ENCODE measurements at regions not wholly inside any gene's neighbourhood (a gene's known extent, or its start where the extent isn't known, plus 50 kb on each side); places are given as distances from the start of the nearest gene placed in this dataset.
"Not testable (repeated sequence)": the region's sequence is repeated elsewhere in the genome, so short reads cannot be mapped to it uniquely, and the experiment has no call there.

DNA sequence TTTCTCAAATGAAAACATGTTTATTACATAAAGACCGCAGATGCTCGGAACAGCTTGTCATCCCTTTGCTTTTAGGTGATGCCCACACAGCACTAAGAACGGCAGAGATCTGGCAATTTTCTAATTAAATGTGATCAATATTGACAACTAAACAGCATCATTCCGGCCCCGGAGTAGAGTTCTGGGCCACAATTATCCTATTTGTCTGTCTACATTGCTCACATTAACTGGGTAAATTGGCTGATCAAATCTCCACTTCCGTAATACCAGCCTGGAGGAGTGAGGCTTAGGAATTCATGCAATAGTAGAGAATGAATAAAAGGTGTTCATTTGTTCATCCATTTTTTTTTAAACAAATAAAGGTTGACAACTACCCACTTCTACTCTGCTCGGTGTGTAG, 245.1 kb upstream of the C9orf72 start:
- no peak for DNase-seq

DNA sequence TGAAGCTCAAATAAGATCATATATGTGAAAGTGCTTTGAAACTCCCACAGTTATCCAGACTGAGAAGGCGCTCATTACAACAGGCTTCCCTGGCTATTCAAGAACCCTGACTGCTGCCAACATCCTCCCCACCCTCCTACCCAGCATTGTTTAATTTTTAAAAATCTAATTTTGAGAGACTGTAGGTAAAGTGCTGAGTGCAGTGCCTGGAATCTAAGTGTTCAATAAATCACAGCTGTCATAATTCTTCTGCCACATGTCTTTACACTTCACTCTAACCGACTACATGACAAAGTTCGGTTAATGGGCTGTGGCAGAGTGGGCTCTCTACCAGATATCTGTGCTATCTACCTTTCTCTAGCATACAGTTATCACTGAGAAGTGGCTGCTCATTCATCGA, 255.6 kb upstream of the C9orf72 start:
- no peak for DNase-seq

DNA sequence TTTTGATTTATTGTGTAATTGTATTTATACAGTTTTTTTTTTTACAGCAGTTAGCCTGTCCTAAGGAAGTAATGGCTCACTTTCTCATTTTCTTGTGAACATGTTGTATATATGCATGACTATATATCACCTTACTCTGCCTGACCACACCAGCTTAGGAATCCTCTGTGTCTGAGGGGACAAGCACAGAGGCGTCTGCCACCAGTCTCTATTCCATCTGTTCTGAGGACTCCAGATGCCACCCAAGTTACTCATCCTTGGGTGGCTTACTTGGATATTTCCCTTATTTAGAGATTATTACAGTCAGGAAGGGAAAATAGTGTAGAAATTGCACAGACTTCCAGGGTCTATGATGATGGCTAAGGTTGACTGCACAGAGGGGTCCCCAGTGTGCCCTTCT, 256.3 kb upstream of the C9orf72 start:
- DNase-seq: no peak

DNA sequence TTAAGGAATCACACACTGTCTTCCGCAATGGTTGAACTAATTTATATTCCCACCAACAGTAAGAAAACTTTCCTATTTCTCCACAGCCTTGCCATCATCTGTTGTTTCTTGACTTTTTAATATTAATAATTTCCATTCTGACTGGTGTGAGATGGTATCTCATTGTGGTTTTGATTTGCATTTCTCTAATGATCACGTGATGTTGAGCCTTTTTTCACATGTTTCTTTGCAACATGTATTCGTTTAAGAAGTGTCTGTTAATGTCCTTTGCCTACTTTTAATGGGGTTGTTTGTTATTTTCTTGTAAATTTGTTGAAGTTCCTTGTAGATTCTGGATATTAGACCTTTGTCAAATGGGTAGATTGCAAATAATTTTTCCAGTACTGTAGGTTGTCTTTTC, 258.8 kb upstream of the C9orf72 start:
- DNase-seq: not testable (repeated sequence)

DNA sequence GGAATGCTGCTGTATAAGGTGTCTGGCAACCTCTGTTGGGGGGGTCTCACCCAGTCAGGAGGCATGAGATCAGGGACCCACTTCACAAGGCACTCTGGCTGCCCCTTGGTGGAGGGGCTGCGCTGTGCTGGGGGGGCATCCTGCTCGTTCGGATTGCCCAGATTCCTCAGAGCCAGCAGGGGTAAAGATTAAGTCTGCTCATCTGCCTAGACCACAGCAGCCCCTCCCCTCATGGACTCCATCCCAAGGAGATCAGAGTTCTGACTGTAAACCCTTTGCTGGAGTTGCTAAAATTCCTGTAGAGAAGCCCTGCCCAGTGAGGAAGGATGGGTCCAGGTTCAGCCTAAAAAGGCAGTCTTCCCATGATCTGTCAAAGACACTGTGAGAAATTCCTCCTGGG, 262.0 kb upstream of the C9orf72 start:
- DNase-seq: no peak

DNA sequence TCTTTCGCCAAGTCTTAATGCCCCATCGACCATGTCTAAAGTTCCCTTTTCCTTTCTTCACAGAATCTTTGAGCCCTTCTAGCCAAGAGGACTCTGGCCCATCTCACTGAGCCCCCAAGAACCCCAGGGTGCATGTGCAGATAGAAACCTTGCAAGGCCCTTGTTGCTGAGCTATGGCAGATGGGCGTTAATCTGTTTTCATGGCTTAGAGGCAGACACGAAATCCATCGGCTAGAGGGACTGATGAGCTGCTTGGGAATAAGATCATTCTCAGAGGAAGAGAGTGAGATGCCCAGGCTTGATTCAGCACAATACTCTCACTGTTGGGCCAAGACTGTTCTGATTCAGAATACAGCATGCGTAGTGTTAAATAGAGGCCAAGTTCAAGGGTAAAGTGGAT, 262.5 kb upstream of the C9orf72 start:
- no peak for DNase-seq

DNA sequence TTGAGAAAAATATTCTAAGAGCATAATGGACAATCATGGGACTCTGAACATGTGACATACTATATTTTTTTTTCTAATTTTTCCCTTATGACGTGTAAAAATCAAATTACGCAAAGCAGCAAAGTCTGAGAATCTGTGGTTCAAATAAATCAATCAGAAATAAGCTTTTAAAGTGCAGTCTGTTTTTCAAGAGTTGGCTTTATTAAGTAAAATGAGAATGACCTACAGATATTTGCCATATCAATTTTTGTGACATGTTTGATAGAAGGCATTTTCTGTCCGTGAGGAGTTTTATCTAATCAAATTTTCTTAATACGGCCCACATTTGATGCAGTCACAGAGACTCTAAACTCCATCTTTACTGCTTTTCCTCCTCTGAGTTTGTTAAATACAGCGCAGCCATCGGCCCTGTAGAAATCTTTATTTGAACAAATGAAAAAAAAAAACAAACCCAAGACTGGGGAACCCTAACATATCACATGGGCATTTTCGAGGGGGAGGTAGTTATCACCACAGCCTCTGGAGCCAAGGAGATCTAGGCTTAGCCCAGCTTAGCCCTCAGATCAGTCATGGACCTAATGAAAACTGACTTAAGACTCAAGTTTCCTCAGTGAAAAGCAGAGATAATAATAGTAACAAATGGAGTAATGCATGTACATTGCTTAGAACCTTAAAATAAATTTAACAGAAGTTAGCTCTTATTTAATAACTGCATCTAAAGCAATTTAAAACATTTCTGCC, 263.6 kb upstream of the C9orf72 start:
- no peak for DNase-seq

DNA sequence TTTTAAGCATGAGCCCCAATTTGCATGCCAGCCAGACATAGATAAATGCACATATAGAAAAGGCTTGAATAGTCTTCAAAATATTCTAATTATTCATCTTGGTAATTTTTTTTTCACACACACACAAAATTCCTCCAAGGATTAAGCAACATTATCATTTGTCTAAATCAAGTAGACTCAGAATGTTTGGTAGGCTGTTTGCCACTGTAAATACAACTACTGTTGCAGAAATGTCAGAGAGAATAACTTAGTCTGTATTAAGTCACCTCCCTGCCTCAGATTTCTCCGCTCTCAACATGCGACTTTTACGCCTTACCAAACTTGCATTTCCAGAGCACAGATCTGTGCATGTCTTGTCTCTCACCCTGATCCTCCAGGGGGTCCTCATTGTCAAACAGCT, 265.6 kb upstream of the C9orf72 start:
- no peak for DNase-seq

DNA sequence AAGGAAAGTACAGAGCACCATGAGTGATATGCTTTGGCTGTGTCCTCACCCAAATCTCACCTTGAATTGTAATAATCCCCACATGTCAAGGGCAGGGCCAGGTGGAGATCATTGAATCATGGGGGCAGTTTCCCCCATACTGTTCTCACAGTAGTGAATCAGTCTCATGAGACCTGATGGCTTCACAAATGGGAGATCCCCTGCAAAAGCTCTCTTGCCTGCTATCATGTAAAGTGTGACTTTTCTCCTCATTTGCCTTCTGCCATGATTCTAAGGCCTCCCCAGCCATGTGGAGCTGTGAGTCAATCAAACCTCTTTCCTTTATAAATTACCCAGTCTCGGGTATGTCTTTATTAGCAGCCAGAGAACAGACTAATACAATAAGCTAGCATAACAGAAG, 266.5 kb upstream of the C9orf72 start:
- DNase-seq: not testable (repeated sequence)

DNA sequence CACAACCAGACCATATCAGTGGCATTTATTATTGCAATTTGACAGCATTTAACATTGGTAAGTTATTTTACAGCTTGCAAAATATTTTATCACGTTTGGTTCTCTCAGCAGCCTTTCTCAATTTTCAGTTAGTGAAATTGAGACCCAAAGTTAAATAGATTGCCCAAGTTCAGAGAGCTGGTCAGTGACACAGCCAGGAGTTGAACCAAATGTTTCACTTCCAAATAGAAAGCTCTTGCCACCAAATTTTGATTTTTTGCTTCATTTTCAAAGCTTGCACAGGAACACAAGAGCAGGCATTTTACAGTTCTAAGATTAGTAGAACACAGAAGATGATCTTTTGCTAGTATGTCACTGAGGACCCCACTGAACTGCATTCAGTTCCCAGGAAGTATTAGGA, 271.5 kb upstream of the C9orf72 start:
- no peak for DNase-seq

DNA sequence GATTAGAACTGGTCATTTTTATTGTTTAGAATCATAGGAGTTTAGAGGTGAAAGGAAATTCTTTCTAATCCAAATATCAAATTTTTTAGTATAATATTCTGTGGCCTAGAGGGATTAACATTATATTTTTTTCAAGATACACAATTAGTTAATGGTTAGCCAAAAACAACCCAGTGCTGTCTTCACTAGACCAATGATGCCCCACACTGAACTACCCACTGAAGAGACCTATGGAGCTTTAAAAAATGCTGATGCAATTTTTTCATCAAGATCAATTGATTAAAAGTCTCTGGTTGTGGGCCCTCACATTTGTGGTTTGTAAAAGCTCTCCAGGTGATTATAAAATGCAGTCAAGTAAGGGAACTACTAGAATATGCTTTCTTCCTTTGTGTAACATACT, 274.1 kb upstream of the C9orf72 start:
- DNase-seq: no peak

DNA sequence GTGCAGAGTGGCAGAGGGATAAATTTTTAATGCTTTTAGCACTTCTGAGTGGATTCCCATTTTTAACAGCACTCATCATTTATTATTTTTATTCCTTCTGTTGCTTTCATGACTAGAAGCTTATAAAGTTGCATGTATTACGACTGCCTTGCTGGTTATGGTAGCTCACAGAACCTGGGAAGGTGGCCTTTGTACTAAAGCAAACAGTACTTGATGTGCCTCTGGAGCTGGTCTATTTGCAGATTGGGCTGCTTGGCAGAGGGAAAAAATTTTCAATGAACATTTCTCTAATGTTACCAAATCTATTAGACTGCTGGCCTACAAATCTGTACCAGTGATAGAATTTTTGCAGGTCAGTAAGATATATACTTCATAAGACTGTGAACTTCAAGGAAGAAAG, 274.5 kb upstream of the C9orf72 start:
- no peak for DNase-seq

DNA sequence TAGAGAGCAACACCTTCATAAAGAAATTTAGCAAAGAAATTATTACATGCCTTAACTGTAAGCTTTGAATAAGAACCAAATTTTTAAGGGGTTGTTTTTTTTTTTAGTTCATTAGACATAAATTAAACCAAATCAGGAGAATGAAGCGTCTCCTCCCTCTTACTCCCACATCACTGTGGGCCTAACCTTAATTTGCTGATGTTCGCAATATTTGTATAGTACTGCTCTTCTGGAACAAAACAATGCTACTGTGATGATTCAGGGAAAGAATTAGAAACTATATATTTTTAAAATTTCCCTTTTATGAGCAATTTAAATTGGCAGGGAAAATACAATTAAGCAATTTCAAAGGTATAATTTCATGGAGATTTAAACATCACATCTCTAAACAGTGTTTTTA, 275.0 kb upstream of the C9orf72 start:
- DNase-seq: no peak

DNA sequence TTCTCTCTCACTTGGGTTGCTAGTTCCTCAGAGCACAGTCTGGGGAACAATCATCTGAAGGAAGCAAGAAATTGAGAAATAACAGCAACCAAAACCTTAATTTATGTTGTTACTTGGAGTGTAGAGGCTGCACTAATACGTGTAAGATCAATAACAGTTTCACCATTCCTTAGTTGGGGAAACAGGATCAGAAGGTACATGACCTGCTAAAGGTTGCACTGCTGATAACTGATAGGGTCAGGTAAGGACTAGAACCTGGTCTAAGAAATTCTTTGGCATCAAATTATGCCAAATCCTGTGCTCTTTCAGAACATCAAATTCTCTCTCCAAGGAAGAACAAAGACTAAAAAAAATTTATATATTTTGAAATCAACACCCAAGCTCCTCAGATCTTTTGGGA, 278.6 kb upstream of the C9orf72 start:
- DNase-seq: peak in 1 of 2 experiments; percentile 1

DNA sequence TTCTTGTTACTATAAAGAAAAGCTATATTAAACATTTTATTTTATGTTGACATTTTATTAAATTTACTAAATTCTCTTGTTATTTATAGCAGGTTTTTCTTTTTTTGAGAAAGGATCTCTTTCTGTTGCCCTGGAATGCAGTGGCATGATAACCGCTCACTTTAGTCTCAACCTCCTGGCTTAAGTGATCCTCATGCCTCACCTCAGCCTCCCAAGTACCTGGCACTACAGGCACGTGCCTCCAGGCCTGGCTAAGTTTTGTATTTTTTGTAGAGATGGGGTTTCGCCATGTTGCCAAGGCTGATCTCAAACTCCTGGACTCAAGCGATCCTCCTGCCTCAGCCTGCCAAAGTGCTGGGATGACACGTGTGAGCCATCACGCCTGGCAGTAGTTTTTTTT, 280.2 kb upstream of the C9orf72 start:
- DNase-seq: no peak

DNA sequence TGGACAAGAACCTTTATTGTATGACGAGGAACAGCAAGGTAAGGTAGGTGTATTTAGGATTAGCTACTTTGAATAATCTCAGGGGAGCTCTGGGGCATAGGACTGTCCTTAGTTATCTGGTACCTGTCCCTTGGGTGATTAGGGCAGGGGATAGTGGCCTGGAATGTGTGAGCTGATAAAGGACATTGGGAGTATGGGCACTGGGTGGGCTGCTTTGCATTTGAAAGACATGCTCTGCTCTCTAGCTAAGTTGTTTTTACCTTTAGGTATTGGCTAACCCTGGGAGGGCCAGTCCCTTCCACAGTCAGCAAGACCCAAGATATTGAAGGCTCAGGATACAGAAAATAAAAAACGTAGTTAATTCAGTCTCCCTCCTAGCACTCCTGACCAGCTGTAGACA, 282.8 kb upstream of the C9orf72 start:
- no peak for DNase-seq

DNA sequence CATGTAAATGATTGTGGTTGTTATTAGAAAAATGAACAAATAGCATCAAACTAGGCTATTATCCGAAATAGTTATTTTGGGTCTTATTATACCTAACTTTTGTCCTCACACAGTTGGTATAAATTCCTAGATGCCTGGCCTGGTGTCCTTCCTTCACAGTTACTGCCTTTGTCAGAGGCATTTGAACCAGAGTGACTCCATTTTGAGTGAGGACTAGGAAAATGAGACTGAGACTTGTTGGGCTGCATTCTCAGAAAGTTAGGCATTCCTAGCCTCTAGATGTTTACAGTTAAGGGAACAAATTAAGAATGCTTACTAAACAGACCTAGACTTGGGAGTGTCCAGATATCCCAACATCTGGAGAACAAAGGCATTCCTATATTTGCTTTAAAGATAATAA, 283.5 kb upstream of the C9orf72 start:
- DNase-seq: no peak

DNA sequence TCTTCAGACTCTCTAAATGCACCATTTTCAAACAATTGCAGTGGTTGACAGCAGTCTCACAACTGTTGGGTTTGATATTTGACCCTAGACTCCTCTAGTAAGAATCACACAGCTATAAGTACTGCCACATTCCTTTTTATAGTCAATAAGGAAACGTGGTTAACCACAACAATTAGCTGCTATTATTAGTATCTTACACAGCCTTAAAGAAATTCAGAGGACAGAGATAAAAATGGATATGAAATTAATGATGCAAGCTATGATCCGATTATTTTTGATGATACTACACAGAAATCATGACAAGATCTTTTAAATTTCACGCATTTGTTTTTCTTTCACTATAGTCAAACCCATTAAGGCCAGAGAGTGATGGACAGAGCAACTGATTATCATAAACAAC, 288.6 kb upstream of the C9orf72 start:
- peak in 1 of 2 experiments; percentile 3 for DNase-seq

DNA sequence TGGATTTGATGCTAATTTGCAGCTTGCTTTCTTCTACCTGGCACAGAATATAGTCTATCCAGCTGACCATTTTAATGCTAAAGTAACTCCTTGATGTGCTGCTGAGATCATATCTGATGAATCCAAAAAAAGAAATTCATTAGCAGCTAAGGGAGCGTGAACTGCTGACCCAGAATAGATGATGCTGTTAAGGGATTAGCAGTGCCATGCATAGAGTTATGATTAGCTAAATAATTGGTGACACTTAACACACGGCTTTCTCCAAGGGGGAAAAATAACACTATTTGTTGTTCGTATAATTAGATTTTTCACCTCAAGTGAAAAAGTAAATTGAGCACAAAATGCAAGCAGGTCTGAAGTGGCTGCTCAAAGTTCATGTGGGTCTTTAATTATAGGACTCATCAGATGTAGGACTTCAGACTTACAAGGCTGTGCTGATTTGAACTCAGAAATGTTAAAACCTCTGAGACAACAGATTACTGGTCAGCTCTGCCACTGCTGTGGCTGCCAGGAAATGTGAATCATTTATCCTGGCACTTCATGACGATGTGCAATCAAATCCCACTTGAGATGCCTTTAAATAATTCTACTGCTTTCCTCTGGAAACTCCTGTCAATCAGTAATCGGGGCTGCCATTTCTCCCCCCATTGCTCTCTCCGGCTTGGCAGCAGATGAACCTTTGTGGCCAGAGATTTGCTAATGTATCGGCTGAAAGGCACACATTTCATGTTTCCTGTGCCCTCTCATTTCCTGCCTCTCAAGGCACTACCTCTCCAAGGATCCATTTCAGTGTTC, 291.6 kb upstream of the C9orf72 start:
- DNase-seq: peak in 1 of 2 experiments; percentile 3

DNA sequence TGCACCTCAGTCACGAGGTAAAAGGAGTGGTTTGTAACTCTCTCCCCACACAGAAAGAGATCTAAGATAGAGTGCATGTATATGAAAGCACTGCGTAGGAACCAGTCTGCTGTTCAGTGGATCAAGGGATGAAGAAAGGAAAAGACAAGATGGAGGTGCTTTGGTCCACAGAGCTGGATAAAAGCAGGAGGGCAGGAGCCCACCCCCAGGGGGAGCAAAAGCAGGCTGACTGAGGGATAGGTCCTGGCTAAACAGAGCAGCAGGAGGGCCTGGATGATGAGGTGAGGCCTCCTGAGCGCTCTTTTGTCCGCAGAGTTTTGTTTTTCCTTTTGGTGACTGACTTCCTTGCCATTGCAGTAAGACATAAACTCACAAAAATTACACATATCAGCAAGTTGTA, 293.5 kb upstream of the C9orf72 start:
- no peak for DNase-seq

DNA sequence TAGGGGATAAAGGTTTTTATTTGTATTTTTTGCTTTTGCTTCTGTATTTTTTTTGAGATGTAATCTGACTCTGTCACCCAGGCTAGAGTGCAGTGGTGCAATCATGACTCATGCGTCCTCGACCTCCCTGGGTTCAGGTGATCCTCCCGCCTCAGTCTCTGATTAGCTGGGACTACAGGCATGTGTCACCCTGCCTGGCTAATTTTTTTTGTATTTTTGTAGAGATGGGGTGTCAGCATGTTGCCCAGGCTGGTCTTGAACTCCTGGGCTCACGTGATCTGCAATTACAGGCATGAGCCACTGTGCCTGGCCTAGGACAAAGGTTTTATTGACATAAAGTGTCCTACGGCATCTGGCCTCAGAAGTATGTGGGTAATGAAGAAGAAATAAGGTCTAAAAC, 297.1 kb upstream of the C9orf72 start:
- DNase-seq: no peak

DNA sequence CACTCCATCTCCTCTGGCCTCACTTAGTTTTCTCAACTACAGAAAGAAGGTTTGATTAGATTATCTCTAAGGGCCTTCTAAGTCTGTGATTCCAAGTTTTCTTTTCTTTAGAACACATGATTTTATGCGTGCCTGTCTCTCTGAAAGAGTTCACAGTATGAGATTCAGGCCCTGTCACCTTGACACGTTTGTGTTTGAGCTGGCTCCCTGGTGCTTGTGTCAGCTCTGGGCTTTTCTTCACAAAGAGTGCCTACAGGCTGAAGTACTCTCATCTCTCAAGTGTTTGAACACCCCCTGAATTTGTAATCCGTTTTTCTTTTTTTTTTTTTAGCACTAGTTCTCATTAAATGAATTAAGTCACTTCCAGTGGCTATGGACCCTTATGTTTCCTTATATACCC, 306.9 kb upstream of the C9orf72 start:
- DNase-seq: no peak

DNA sequence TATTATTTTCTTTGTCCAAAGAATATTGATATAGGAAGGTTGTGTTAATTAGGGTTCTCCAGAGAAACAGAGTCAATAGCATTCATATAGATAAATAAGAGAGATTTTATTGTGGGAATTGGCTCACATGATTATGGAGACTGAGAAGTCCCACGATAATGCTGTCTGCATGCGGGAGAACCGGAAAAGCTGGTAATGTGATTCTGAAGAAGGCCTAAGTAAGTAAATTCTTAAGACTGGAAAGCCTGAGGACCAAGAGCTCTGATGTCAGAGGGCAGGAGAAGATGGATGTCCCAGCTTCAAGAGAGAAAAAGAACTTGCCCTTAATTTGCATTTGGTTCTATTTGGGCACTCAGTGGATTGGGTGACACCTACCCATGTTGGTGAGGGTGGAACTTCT, 307.4 kb upstream of the C9orf72 start:
- no peak for DNase-seq

DNA sequence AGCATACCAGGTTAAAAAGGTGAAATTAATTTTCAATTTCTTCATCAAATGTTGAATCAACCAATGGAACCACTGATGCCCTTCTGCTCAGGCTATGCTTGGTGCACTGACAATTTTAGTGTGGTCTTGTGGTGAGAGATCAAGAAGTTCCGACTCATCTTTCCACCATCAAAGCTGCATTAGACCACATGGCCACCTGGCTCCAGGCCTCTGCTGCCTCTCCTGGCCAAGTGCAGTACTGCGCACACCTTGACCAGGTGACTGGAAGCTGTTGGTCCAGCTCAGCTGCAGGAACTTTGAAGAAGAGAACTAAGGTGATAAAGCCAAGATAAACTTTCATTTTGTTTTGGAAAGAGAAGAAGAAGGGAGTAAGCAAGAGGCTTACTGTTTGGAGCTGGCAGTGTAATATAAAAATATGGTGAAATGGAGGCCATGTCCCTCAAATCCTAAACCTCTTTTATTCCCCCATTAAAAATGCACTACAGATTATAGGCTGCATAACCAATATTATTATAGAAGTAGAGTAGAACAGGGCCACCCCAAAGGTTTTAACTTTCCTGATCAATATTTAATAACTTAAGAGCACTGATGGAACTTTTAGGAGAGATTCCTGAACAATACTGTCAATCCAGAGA, 315.5 kb upstream of the C9orf72 start:
- DNase-seq: no peak
